Aorta (tissue), 5 donors: ENCODE measurements at regions not wholly inside any gene's neighbourhood (a gene's known extent, or its start where the extent isn't known, plus 50 kb on each side); places are given as distances from the start of the nearest gene placed in this dataset.

ENCODE experiments used
- ATAC-seq: fragments of 200-7000 bp; cut with Tn5 transposase; one replicate; pipeline ENCODE4 v1.9.1; 2022; ENCODE audit warnings: moderate library complexity; ENCODE audit not compliant: low FRiP score
- DNase-seq, 2 donors: peaks; one replicate each; pipeline ENCODE4 v3.0.0-alpha.2; 2020
- H3K27ac ChIP-seq, 2 donors: one replicate each; pipeline ENCODE4 v1.5.1; 2013; ENCODE audit warnings: low read length in 2 of 2, mild to moderate bottlenecking in 2 of 2, moderate library complexity in 2 of 2, control low read depth in 1 of 2, inconsistent platforms in 1 of 2, low read depth in 1 of 2
- H3K27me3 ChIP-seq, 2 donors: one replicate each; pipeline ENCODE4 v1.6.1; 2013; ENCODE audit warnings: control low read depth in 1 of 2, low read length in 1 of 2, mild to moderate bottlenecking in 1 of 2, moderate library complexity in 1 of 2; ENCODE audit not compliant: insufficient read depth in 2 of 2, control insufficient read depth in 1 of 2
- H3K36me3 ChIP-seq, 2 donors: one replicate each; pipeline ENCODE4 v1.6.1; 2013; ENCODE audit warnings: control low read depth in 1 of 2, low read length in 1 of 2, mild to moderate bottlenecking in 1 of 2; ENCODE audit not compliant: insufficient read depth in 2 of 2, control insufficient read depth in 1 of 2
- H3K4me1 ChIP-seq, 2 donors: one replicate each; pipeline ENCODE4 v1.6.1; 2013; ENCODE audit warnings: low read length in 2 of 2, control low read depth in 1 of 2, mild to moderate bottlenecking in 1 of 2, moderate library complexity in 1 of 2; ENCODE audit not compliant: insufficient read depth in 2 of 2, control insufficient read depth in 1 of 2
- H3K4me3 ChIP-seq, 2 donors: one replicate each; pipeline ENCODE4 v1.5.1; 2013; ENCODE audit warnings: low read length in 2 of 2, control low read depth in 1 of 2, mild to moderate bottlenecking in 1 of 2
- H3K9me3 ChIP-seq: one replicate; pipeline ENCODE4 v1.6.1; 2013; ENCODE audit warnings: mild to moderate bottlenecking, low read length; ENCODE audit not compliant: control insufficient read depth
- WGBS, 2 donors: extraction: QIAGEN DNeasy Blood & Tissue Kit; methylation state at CpG; one replicate each; pipeline ENCODE4 v1.1.7; 2013; 5-methylcytosine and 5-hydroxymethylcytosine counted together
- intact Hi-C, 2 donors: fragments of 100-400 bp; cut with DNase I; formaldehyde crosslinking; loops; one replicate each; pipeline versions ENCODE4 v1.14.2 to v1.15.0; 2022
- donor health status: healthy with polysubstance abuse.
- donor health status: Bipolar disorder and iron deficiency.
- donor health status: DM: no; HTN: no; CAD: no.
- donor health status: DM: no; HTN: no; CAD: no.
- donor health status: DM: yes; HTN: yes; CAD: no.

DNA sequence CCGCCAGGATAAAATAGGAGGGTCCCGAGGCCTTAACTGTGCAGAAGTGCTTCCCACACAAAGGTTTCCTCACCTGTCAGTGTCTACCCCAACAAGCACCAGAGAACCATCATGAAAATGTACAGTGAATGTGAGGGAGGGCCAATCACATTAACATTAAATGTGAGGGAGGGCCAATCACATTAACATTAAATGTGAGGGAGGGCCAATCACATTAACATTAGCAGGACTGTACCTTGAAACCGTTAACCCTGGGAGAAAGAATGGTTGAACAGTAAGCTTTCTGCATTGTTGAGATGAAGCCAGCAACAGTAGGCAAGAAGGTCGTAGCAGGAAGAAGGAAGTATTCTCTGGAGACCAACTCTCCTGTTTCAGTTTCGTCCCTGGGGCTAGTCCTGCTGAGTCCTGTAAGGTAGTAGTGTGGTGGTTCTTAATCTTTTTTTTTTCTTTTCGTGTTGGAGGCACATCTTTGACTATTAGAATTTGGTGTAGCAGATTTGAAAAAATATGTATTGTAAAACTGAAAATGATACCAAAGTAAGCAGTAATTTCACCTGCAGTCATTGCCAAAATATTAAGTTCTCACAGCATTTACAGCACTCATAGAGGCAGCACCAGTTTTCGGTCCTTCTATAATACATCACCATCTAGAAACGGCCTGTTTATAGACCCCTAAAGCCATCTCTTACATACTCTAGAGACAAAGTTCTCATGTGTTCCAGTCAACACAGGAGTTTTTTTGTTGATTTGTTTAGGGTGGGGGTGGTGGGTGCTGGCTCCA, 98.6 kb upstream of the PPP2R5A start:
- no peak for ATAC-seq
- H3K4me3 ChIP-seq = no peak overlapping the region
- intact Hi-C loops = no loop called here
- no peaks in the 10 kb centered on the region for H3K9me3 ChIP-seq
- no peak for DNase-seq
- 52 to 53% methylated on average over 8 of the region's 8 CpGs for whole genome bisulfite sequencing, 2 donors
- H3K27me3 ChIP-seq = no peaks in the 10 kb centered on the region
- no peak overlapping the region for H3K27ac ChIP-seq
- no peaks in the 10 kb centered on the region for H3K36me3 ChIP-seq
- no peaks in the 10 kb centered on the region for H3K4me1 ChIP-seq

DNA sequence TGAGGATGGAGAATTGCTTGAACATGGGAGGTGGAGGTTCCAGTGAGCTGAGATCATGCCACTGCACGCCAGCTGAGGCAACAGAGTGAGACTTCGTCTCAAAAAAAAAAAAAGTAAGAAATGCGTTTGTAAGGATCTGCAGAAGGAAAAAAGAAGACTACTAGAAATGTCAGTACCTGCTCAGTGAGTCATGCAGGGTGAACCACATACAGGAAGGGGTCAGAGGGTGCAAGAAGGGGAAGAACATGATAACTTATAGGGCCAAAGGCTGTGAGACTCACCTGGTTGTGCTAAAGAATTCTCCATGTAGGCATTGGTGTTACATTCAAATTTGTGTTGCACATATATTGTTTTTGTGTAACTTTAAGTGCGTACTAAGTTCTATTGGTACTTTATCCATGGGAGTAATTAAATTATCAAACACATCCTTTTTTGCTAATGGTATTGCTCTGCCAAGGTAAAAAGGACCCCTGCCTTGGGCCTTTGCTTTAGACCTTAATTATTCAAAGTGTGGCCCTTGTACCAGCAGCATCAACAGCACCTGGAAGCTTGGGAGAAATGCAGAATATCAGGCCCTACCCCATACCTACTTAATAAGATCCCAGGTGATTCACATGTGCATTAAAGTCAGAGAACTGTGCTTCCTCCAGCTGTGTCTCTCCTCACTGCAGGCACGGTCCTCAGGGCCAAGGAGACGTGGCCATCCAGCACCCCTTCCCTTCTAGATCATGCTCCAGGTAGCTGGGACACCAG, 96.4 kb upstream of the PPP2R5A start:
- 87 to 90% methylated on average over 6 of the region's 6 CpGs for WGBS, 2 donors
- H3K9me3 ChIP-seq = no peaks in the 10 kb centered on the region
- DNase-seq (no peak), ATAC-seq (no peak)
- H3K27ac ChIP-seq = no peak overlapping the region
- no peaks in the 10 kb centered on the region for H3K4me1 ChIP-seq
- H3K36me3 ChIP-seq = no peaks in the 10 kb centered on the region
- intact Hi-C loops = no loop called here
- no peaks in the 10 kb centered on the region for H3K27me3 ChIP-seq
- no peak overlapping the region for H3K4me3 ChIP-seq

DNA sequence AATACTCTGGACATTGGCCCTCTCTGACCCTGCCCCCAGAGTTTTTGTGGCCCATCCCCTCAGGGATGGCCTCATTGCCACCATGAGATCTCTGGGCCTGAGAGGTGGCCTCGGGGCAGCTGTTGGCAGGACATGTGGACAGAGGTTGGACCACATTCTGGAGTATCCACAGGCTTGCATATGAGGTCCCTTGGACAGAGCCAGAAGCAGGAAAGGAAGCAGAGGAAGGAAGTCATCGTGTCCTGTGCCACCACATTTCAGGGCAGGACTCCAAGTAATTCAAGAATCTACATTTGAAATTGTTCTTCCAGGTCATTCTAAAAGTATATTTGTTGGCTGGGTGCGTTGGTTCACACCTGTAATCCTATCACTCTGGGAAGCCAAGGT, 95.9 kb upstream of the PPP2R5A start:
- Histone ChIP-seq H3K9me3 (no peaks in the 10 kb centered on the region), H3K27ac (no peak overlapping the region), H3K4me3 (no peak overlapping the region), H3K4me1 (no peaks in the 10 kb centered on the region), H3K36me3 (no peaks in the 10 kb centered on the region), H3K27me3 (no peaks in the 10 kb centered on the region)
- intact Hi-C loops = no loop called here
- no peak for DNase-seq
- WGBS, 2 donors = 86 to 90% methylated on average over 3 of the region's 3 CpGs
- no peak for ATAC-seq

DNA sequence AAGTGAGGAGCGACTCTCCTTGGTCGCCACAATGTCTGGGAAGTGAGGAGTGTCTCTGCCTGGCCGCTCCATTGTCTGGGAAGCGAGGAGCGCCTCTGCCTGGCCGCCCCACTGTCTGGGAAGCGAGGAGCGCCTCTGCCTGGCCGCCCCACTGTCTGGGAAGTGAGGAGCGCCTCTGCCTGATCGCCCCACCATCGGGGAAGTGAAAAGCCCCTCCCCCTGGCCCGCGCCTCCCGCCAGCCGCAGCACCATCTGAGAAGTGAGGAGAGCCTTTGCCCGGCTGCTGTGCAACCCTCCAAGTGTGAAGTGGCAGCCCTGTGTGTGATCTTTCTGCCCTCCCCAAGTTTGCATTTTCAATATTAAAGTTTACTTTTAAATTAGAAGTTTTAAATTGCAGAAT, 95.0 kb upstream of the PPP2R5A start:
- H3K27me3 ChIP-seq = no peaks in the 10 kb centered on the region
- no peak overlapping the region for H3K27ac ChIP-seq
- DNase-seq = no peak
- 56 to 77% methylated on average over 17 of the region's 17 CpGs for WGBS, 2 donors
- H3K9me3 ChIP-seq = peaks cover 1% of the 10 kb centered on the region
- H3K4me1 ChIP-seq = no peaks in the 10 kb centered on the region
- ATAC-seq = no peak
- H3K4me3 ChIP-seq = no peak overlapping the region
- no peaks in the 10 kb centered on the region for H3K36me3 ChIP-seq
- intact Hi-C loops = no loop called here

DNA sequence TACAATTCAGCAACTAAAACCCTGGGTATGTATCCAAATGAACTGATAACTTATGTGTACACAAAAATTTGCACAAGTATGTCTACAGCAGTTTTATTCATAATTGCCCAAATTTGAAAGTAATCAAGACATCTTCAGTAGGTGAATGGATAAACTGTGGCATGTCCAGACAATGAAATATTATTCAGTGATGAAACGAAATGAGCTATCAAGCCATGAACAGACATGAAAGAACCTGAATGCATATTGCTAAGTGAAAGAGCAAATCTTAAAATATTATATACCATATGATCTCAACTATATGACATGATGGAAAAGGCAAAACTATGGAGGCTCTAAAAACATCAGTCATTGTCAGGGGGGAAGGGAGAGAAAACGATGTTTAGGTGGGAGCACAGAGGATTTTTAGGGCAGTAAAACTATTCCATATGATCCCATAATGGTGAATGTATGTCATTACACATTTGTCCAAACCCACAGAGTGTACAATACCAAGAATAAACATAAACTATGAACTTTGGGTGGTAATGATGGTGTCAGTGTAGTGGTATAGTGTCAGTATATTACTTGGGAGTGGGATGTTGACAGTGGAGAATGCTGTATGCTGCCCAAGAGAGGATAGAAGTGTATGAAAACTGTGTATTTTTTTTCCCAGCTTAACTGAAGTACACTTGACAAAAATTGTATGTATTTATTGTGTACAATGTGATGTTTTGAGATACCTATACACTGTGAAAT, 92.8 kb upstream of the PPP2R5A start:
- no peaks in the 10 kb centered on the region for H3K4me1 ChIP-seq
- H3K9me3 ChIP-seq = peaks cover 2% of the 10 kb centered on the region
- no peaks in the 10 kb centered on the region for H3K27me3 ChIP-seq
- no peak for DNase-seq
- intact Hi-C loops = no loop called here
- no peak overlapping the region for H3K4me3 ChIP-seq
- 40 to 51% methylated on average over 2 of the region's 2 CpGs for WGBS, 2 donors
- ATAC-seq = no peak
- H3K36me3 ChIP-seq = no peaks in the 10 kb centered on the region
- H3K27ac ChIP-seq = no peak overlapping the region

DNA sequence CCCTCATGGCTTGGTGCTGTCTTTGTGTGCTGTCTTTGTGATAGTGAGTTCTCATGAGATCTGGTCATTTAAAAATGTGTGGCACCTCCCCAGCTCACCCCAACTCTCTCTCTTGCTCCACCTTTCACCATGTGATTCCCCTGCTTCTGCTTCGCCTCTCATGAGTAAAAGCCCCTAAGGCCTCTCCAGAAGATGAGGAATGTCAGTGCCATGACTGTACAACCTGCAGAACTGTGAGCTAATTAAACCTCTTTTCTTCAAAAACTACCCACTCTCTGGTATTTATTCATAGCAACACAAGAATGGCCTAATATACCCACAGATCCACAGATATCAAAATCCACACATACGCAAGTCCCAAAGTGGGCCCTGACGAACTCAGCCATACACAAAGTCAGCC, 88.9 kb upstream of the PPP2R5A start:
- ATAC-seq (no peak), DNase-seq (no peak)
- peaks cover 4% of the 10 kb centered on the region for H3K9me3 ChIP-seq
- no peaks in the 10 kb centered on the region for H3K36me3 ChIP-seq
- H3K4me1 ChIP-seq = no peaks in the 10 kb centered on the region
- intact Hi-C loops = no loop called here
- H3K4me3 ChIP-seq = no peak overlapping the region
- 98 to 99% methylated on average over 3 of the region's 3 CpGs for WGBS, 2 donors
- H3K27ac ChIP-seq = no peak overlapping the region
- H3K27me3 ChIP-seq = no peaks in the 10 kb centered on the region

DNA sequence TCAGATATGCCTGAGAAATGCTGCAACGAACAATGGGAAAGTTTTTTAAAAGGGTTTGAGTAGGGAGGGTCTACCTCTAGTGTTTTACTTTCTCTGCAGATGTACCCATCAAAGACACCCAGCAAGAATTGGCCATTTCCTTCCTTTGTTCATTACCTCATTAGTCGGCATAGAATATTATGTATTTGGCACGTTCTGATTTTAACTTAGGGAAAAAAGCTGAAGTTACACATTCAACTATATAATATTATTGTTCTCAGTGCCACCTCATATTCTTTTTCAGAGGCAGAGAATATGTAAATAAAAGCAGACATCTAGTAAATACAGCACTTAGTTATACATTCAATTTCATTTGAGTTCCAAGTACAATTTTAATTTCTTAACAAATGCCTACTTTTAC, 83.7 kb upstream of the PPP2R5A start:
- DNase-seq = no peak
- H3K9me3 ChIP-seq = peaks cover 2% of the 10 kb centered on the region
- H3K27ac ChIP-seq = no peak overlapping the region
- H3K4me3 ChIP-seq = no peak overlapping the region
- H3K27me3 ChIP-seq = no peaks in the 10 kb centered on the region
- H3K4me1 ChIP-seq = no peaks in the 10 kb centered on the region
- intact Hi-C loops = no loop called here
- ATAC-seq = no peak
- no peaks in the 10 kb centered on the region for H3K36me3 ChIP-seq
- WGBS, 2 donors = 87 to 90% methylated on average over 3 of the region's 3 CpGs

DNA sequence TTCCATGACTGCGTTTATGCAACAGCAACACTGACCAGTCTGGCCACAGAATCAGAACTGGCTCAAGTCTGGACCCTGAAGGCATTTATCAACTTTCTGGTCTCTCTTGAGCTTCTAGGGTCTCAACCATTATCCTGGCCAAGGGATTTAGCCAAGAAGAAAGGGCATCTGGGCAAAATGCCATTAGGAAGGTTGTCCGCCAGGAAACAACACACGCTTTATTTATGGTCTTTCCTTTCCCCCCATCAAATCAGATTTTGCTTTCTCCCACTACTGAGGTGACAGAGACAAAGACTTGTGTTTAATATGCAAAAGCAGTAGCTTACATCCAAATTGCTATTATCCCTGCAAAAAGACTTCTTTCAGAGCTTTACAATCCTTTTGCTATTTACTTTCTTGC, 81.6 kb upstream of the PPP2R5A start:
- H3K36me3 ChIP-seq = no peaks in the 10 kb centered on the region
- no peaks in the 10 kb centered on the region for H3K4me1 ChIP-seq
- WGBS, 2 donors = 46 to 54% methylated on average over 3 of the region's 3 CpGs
- no peak for DNase-seq
- intact Hi-C loops = no loop called here
- peaks cover 2% of the 10 kb centered on the region for H3K9me3 ChIP-seq
- no peak overlapping the region for H3K4me3 ChIP-seq
- ATAC-seq = no peak
- H3K27ac ChIP-seq = no peak overlapping the region
- no peaks in the 10 kb centered on the region for H3K27me3 ChIP-seq
